SK-N-DZ (cell line): ENCODE measurements at regions not wholly inside any gene's neighbourhood (a gene's known extent, or its start where the extent isn't known, plus 50 kb on each side); places are given as distances from the start of the nearest gene placed in this dataset.

Experiments
- DNase-seq: peaks from one replicate; pipeline ENCODE4 v3.0.0-alpha.2; 2015; ENCODE audit warnings: low spot score

- DNase-seq: no peak
Measured at GRCh38 chr2:82524826-82525225, 1934.3 kb downstream of the SUCLG1 start.

- no peak for DNase-seq
Measured at GRCh38 chr2:82511894-82512293, 1947.2 kb downstream of the SUCLG1 start.

GRCh38 chr2:82508702-82509101, 1950.4 kb downstream of the SUCLG1 start:
- DNase-seq: no peak

GRCh38 chr2:82507657-82508056, 1951.4 kb downstream of the SUCLG1 start:
- DNase-seq: no peak

GRCh38 chr2:82501217-82501616, 1957.9 kb downstream of the SUCLG1 start:
- DNase-seq: no peak

GRCh38 chr2:82498777-82499443, 1960.2 kb downstream of the SUCLG1 start:
- DNase-seq: no peak

- no peak for DNase-seq
Measured at GRCh38 chr2:82494739-82495138, 1964.3 kb downstream of the SUCLG1 start.

- DNase-seq: no peak
Measured at GRCh38 chr2:82491591-82491990, 1967.5 kb downstream of the SUCLG1 start.

GRCh38 chr2:82487354-82487753, 1971.7 kb downstream of the SUCLG1 start:
- DNase-seq: no peak

GRCh38 chr2:82485701-82486100, 1973.4 kb downstream of the SUCLG1 start:
- DNase-seq: no peak

- DNase-seq: no peak
Measured at GRCh38 chr2:82481207-82481606, 1977.9 kb downstream of the SUCLG1 start.

- DNase-seq: no peak
Measured at GRCh38 chr2:82478641-82479040, 1980.4 kb downstream of the SUCLG1 start.

GRCh38 chr2:82476094-82476493, 1983.0 kb downstream of the SUCLG1 start:
- DNase-seq: no peak

- no peak for DNase-seq
Measured at GRCh38 chr2:82428251-82428650, 2030.8 kb downstream of the SUCLG1 start.

- DNase-seq: no peak
Measured at GRCh38 chr2:82412021-82412420, 2047.1 kb downstream of the SUCLG1 start.

GRCh38 chr2:82411071-82411470, 2048.0 kb downstream of the SUCLG1 start:
- no peak for DNase-seq

- DNase-seq: no peak
Measured at GRCh38 chr2:82395531-82395930, 2063.5 kb downstream of the SUCLG1 start.

- no peak for DNase-seq
Measured at GRCh38 chr2:82391386-82391785, 2067.7 kb downstream of the SUCLG1 start.

GRCh38 chr2:82355622-82356021, 2051.1 kb upstream of the LRRTM1 start:
- no peak for DNase-seq

- no peak for DNase-seq
Measured at GRCh38 chr2:82345910-82346309, 2041.4 kb upstream of the LRRTM1 start.

GRCh38 chr2:82344670-82345069, 2040.1 kb upstream of the LRRTM1 start:
- no peak for DNase-seq

GRCh38 chr2:82342356-82342755, 2037.8 kb upstream of the LRRTM1 start:
- DNase-seq: no peak

- no peak for DNase-seq
Measured at GRCh38 chr2:82340578-82341053, 2036.1 kb upstream of the LRRTM1 start.

GRCh38 chr2:82339805-82340204, 2035.3 kb upstream of the LRRTM1 start:
- no peak for DNase-seq
